H1 (cell line): ENCODE measurements at regions not wholly inside any gene's neighbourhood (a gene's known extent, or its start where the extent isn't known, plus 50 kb on each side); places are given as distances from the start of the nearest gene placed in this dataset.

Experiments
- CTCF ChIA-PET: fragments of 300-600 bp; sonication (Branson Sonifier 250); formaldehyde crosslinking; loops from one replicate; lab custom pipeline; 2021; ENCODE audit not compliant: partially characterized antibody; lab: Charles Lee
- POLR2A ChIA-PET: fragments of 300-600 bp; sonication (Branson Sonifier 250); formaldehyde crosslinking; loops from one replicate; lab custom pipeline; 2021; ENCODE audit warnings: inconsistent platforms; ENCODE audit not compliant: partially characterized antibody; lab: Charles Lee
- DNase-seq, 2 experiments: peaks; one replicate each; pipeline versions ENCODE4 v3.0.0 to v3.0.0-alpha.2; 2010 to 2022; ENCODE audit warnings: low spot score in 2 of 2, low read depth in 1 of 2, mixed read lengths in 1 of 2
- FAIRE-seq: peaks from 2 replicates; lab custom pipeline; 2011; peaks lifted over from hg19 to GRCh38; lab: Jason Lieb, UNC
- H2AFZ ChIP-seq: 2 replicates; pipeline ENCODE4 v1.8.1; 2012; ENCODE audit warnings: low read length, inconsistent platforms
- H2AK5ac ChIP-seq: 2 replicates; pipeline ENCODE4 v1.6.1; 2013; ENCODE audit warnings: low read depth, low read length
- H2BK120ac ChIP-seq: replicated peaks from 2 replicates; pipeline ENCODE3; 2013; ENCODE audit warnings: low read depth, low read length, inconsistent platforms
- H2BK12ac ChIP-seq: 2 replicates; pipeline ENCODE4 v1.6.1; 2013; ENCODE audit warnings: low read depth, low read length
- H2BK15ac ChIP-seq: 2 replicates; pipeline ENCODE4 v1.6.1; 2013; ENCODE audit warnings: low read length
- H2BK20ac ChIP-seq: 2 replicates; pipeline ENCODE4 v1.6.1; 2013; ENCODE audit warnings: low read length
- H2BK5ac ChIP-seq: 2 replicates; pipeline ENCODE4 v1.6.1; 2013; ENCODE audit warnings: low read depth, low read length
- H3K14ac ChIP-seq: 2 replicates; pipeline ENCODE4 v1.6.1; 2013; ENCODE audit warnings: inconsistent platforms; ENCODE audit not compliant: insufficient read length
- H3K18ac ChIP-seq: 2 replicates; pipeline ENCODE4 v1.6.1; 2013; ENCODE audit warnings: low read length; ENCODE audit errors: extremely low read depth
- H3K23ac ChIP-seq: 2 replicates; pipeline ENCODE4 v1.6.1; 2013; ENCODE audit warnings: inconsistent platforms; ENCODE audit not compliant: insufficient read length
- H3K23me2 ChIP-seq: 2 replicates; pipeline ENCODE4 v1.6.1; 2013; ENCODE audit warnings: low read depth, low read length
- H3K27ac ChIP-seq: 2 replicates; pipeline ENCODE4 v1.6.1; 2011; ENCODE audit warnings: low read depth, low read length, inconsistent platforms
- H3K27me3 ChIP-seq, 4 experiments: replicated peaks in 1 of 4; 1 replicate in 1 of 4; 2 replicates in 3 of 4; pipeline versions ENCODE4 v1.6.1 to v1.8.1; 2011 to 2013; ENCODE audit warnings: low read length in 3 of 4, mild to moderate bottlenecking in 3 of 4, inconsistent platforms in 2 of 4, mixed read lengths in 2 of 4, moderate library complexity in 1 of 4; ENCODE audit not compliant: control insufficient read depth in 3 of 4, insufficient read depth in 3 of 4; ENCODE audit errors: extremely low read depth in 1 of 4
- H3K36me3 ChIP-seq, 4 experiments: 2 replicates each; pipeline versions ENCODE4 v1.6.1 to v1.8.1; 2011 to 2013; ENCODE audit warnings: mild to moderate bottlenecking in 4 of 4, low read length in 3 of 4, moderate library complexity in 2 of 4, control low read depth in 1 of 4, inconsistent platforms in 1 of 4; ENCODE audit not compliant: insufficient read depth in 4 of 4, control insufficient read depth in 2 of 4
- H3K4ac ChIP-seq: replicated peaks from 2 replicates; pipeline ENCODE3; 2013; ENCODE audit warnings: low read length, low read depth, mixed read lengths, inconsistent platforms; ENCODE audit not compliant: insufficient read length
- H3K4me1 ChIP-seq, 4 experiments: replicated peaks in 1 of 4; 1 replicate in 1 of 4; 2 replicates in 3 of 4; pipeline versions ENCODE4 v1.6.1 to v1.8.1; 2011 to 2013; ENCODE audit warnings: low read length in 3 of 4, inconsistent platforms in 2 of 4, mixed read lengths in 1 of 4; ENCODE audit not compliant: insufficient read depth in 4 of 4, control insufficient read depth in 3 of 4
- H3K4me2 ChIP-seq, 2 experiments: 2 replicates each; pipeline versions ENCODE4 v1.6.1 to v1.8.1; 2011 to 2013; ENCODE audit warnings: low read depth in 2 of 2, low read length in 2 of 2, control low read depth in 1 of 2, inconsistent platforms in 1 of 2, mild to moderate bottlenecking in 1 of 2; ENCODE audit not compliant: insufficient read depth in 1 of 2
- H3K4me3 ChIP-seq, 4 experiments: fragments of 200-600, 300-600 bp in 1 of 4; sonication (generic), shearing (Covaris generic), sonication (Bioruptor Twin) in 1 of 4; 2 replicates each; pipeline versions ENCODE4 v1.5.1 to v1.8.1; 2011 to 2016; ENCODE audit warnings: low read length in 4 of 4, low read depth in 3 of 4, control low read depth in 2 of 4, inconsistent platforms in 2 of 4, mild to moderate bottlenecking in 2 of 4, mixed read lengths in 1 of 4, moderate library complexity in 1 of 4; ENCODE audit not compliant: insufficient read depth in 2 of 4; ENCODE audit errors: extremely low read depth in 1 of 4
- H3K56ac ChIP-seq: replicated peaks from 2 replicates; pipeline ENCODE3; 2013; ENCODE audit warnings: low read depth, mild to moderate bottlenecking, mixed read lengths, low read length, inconsistent platforms; ENCODE audit not compliant: insufficient read length
- H3K79me1 ChIP-seq: 2 replicates; pipeline ENCODE4 v1.6.1; 2013; ENCODE audit warnings: low read depth, low read length, control low read depth
- H3K79me2 ChIP-seq, 2 experiments: 2 replicates each; pipeline versions ENCODE4 v1.6.1 to v1.8.1; 2012 to 2013; ENCODE audit warnings: low read length in 2 of 2, mild to moderate bottlenecking in 2 of 2, inconsistent platforms in 1 of 2; ENCODE audit not compliant: insufficient read depth in 2 of 2, control insufficient read depth in 1 of 2
- H3K9ac ChIP-seq, 4 experiments: replicated peaks in 1 of 4; 1 replicate in 1 of 4; 2 replicates in 3 of 4; pipeline versions ENCODE4 v1.6.1 to v1.8.1; 2011 to 2013; ENCODE audit warnings: low read depth in 3 of 4, low read length in 3 of 4, control low read depth in 2 of 4, mild to moderate bottlenecking in 2 of 4, moderate library complexity in 2 of 4, inconsistent platforms in 1 of 4; ENCODE audit errors: extremely low read depth in 1 of 4
- H3K9me3 ChIP-seq, 2 experiments: 2 replicates each; pipeline versions ENCODE4 v1.6.1 to v1.8.1; 2012 to 2013; ENCODE audit warnings: mild to moderate bottlenecking in 2 of 2, moderate library complexity in 2 of 2, control low read depth in 1 of 2, inconsistent platforms in 1 of 2, low read depth in 1 of 2, low read length in 1 of 2, mixed read lengths in 1 of 2; ENCODE audit not compliant: insufficient read depth in 2 of 2
- H4K20me1 ChIP-seq, 2 experiments: replicated peaks in 1 of 2; 2 replicates each; pipeline versions ENCODE3 to v1.8.1; 2011 to 2013; ENCODE audit warnings: inconsistent platforms in 2 of 2, low read length in 2 of 2, mild to moderate bottlenecking in 1 of 2; ENCODE audit not compliant: insufficient read depth in 2 of 2, control insufficient read depth in 1 of 2
- H4K5ac ChIP-seq: 2 replicates; pipeline ENCODE4 v1.6.1; 2013; ENCODE audit warnings: low read length, low read depth, mixed read lengths, inconsistent platforms; ENCODE audit not compliant: insufficient read length
- H4K8ac ChIP-seq: 2 replicates; pipeline ENCODE4 v1.8.0; 2013; ENCODE audit warnings: mild to moderate bottlenecking, moderate library complexity, low read length, inconsistent platforms; ENCODE audit not compliant: insufficient read depth; ENCODE audit errors: extremely low read depth
- H4K91ac ChIP-seq: replicated peaks from 2 replicates; pipeline ENCODE3; 2013; ENCODE audit warnings: low read length, mixed read lengths, inconsistent platforms; ENCODE audit not compliant: insufficient read length
- BACH1 ChIP-seq: IDR thresholded peaks from 2 replicates; pipeline ENCODE4 v1.6.1; 2012; ENCODE audit warnings: low read length, improper control_type of control experiment
- CREB1 ChIP-seq: IDR thresholded peaks from 2 replicates; pipeline ENCODE4 v1.6.1; 2012; ENCODE audit warnings: inconsistent platforms
- HDAC2 ChIP-seq, 2 experiments: fragments of 300-600 bp in 1 of 2; sonication (generic) in 1 of 2; IDR thresholded peaks; 2 replicates each; pipeline ENCODE4 v1.6.1; 2011 to 2012; ENCODE audit warnings: low read depth in 2 of 2, low read length in 2 of 2, mild to moderate bottlenecking in 2 of 2, moderate library complexity in 2 of 2, borderline replicate concordance in 1 of 2, inconsistent platforms in 1 of 2
- PHF8 ChIP-seq: fragments of 200-600 bp; sonication (generic); conservative IDR thresholded peaks from 2 replicates; pipeline ENCODE4 v1.7.1; 2012; ENCODE audit warnings: low read depth, mild to moderate bottlenecking, inconsistent platforms, low read length, moderate library complexity
- POLR2A ChIP-seq, 2 experiments: IDR thresholded peaks; 1 replicate in 1 of 2; 2 replicates in 1 of 2; pipeline ENCODE4 v1.6.1; 2011; ENCODE audit warnings: low read depth in 2 of 2, low read length in 2 of 2, mild to moderate bottlenecking in 2 of 2; ENCODE audit errors: control extremely low read depth in 1 of 2
- RXRA ChIP-seq: IDR thresholded peaks from 2 replicates; pipeline ENCODE4 v1.6.1; 2011; ENCODE audit warnings: low read depth, mild to moderate bottlenecking, low read length, moderate library complexity; ENCODE audit not compliant: insufficient read depth
- WGBS, 2 experiments: shearing (Covaris generic) in 1 of 2; methylation state at CpG; one replicate each; pipeline versions ENCODE4 v1.1.6 to v1.1.7; 2013 to 2015; ENCODE audit warnings: low lambda C conversion rate in 2 of 2, mixed read lengths in 2 of 2, inconsistent platforms in 1 of 2, low coverage in 1 of 2, missing lambda C conversion rate in 1 of 2; ENCODE audit not compliant: insufficient replicate concordance in 2 of 2, insufficient coverage in 1 of 2, insufficient read length in 1 of 2; ENCODE audit errors: extremely low coverage in 1 of 2, missing lambda C conversion rate in 1 of 2; 5-methylcytosine and 5-hydroxymethylcytosine counted together

DNA sequence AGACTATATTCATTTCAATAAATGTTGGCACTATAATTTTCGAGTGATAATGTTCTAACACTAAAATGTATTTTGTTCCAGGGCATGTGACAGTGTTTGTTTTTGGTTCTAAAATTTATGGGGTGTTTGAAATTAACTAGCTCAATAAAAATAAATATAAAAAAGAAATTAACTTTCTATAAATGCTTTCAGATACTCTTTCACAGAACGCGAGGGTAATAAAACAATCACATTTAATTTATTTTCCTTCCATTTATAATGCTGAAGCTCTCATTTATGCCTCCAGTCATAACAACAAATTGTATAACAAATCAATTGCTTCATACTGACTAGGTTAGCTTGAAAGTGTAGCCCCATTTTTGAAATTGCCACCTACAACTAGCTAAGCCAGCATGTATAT, 122.4 kb upstream of the GPM6A start:
- no peak overlapping the region for H2BK15ac ChIP-seq
- H3K9me3 ChIP-seq, result no peaks in the 10 kb centered on the region
- H4K91ac ChIP-seq, result no peak overlapping the region
- no peak overlapping the region for H3K4me3 ChIP-seq
- H2BK20ac ChIP-seq, result no peak overlapping the region
- H2BK120ac ChIP-seq, result no peak overlapping the region
- H4K5ac ChIP-seq, result no peak overlapping the region
- CTCF ChIA-PET, result interaction anchor here (1.3 kb wide), 1 partner anchor 15 kb away, joined by 4 read pairs; no protein-coding TSS in a partner anchor
- TF ChIP-seq HDAC2 (IDR thresholded peaks at IDR 0.05; ENCODE audit: borderline replicate concordance in 1 of 2, low read depth in 2 of 2, low read length in 2 of 2) (no peak), PHF8 (no peak), BACH1 (no peak), RXRA (no peak), POLR2A (IDR thresholded peaks at IDR 0.05; ENCODE audit: control extremely low read depth in 1 of 2, low read depth in 2 of 2, low read length in 2 of 2) (no peak), CREB1 (no peak)
- TF ChIP-seq, all 59 proteins: peak for 0
- no peak overlapping the region for H3K56ac ChIP-seq
- H3K36me3 ChIP-seq, result no peaks in the 10 kb centered on the region
- no peaks in the 10 kb centered on the region for H3K79me2 ChIP-seq
- H2BK5ac ChIP-seq, result no peak overlapping the region
- DNase-seq, result no peak
- no peak overlapping the region for H3K27ac ChIP-seq
- H3K9ac ChIP-seq, result no peak overlapping the region
- no peak overlapping the region for H3K14ac ChIP-seq
- POLR2A ChIA-PET, result no interaction called here
- no peak overlapping the region for H3K18ac ChIP-seq
- H3K4ac ChIP-seq, result no peak overlapping the region
- H2AFZ ChIP-seq, result no peak overlapping the region
- H4K20me1 ChIP-seq, result no peaks in the 10 kb centered on the region
- no peak overlapping the region for H2BK12ac ChIP-seq
- no peaks in the 10 kb centered on the region for H3K27me3 ChIP-seq
- H3K4me1 ChIP-seq, result peaks cover 0 to 2% (median 0%) of the 10 kb centered on the region in 4 experiments; a peak in 1 of 7 replicates
- no peaks in the 10 kb centered on the region; the same call in 1 of the 2 replicates for H3K23me2 ChIP-seq
- no peak overlapping the region for H3K4me2 ChIP-seq
- WGBS, 2 experiments, result 90% methylated on average over 3 of the region's 3 CpGs; no CpG with 5 or more reads in 1 of the 2 experiments
- H3K23ac ChIP-seq, result no peak overlapping the region
- FAIRE-seq, result no peak
- no peak overlapping the region for H2AK5ac ChIP-seq
- H3K79me1 ChIP-seq, result no peaks in the 10 kb centered on the region
- no peak overlapping the region for H4K8ac ChIP-seq
